GM18502 (cell line): ENCODE measurements at regions not wholly inside any gene's neighbourhood (a gene's known extent, or its start where the extent isn't known, plus 50 kb on each side); places are given as distances from the start of the nearest gene placed in this dataset.
"Not testable (repeated sequence)": the region's sequence is repeated elsewhere in the genome, so short reads cannot be mapped to it uniquely, and the experiment has no call there.

Source experiments
- ATAC-seq: cut with Tn5 transposase; IDR thresholded peaks from one replicate; pipeline ENCODE4 v1.9.1; 2021; ENCODE audit warnings: mild to moderate bottlenecking; ENCODE audit not compliant: unreplicated experiment, poor library complexity

GRCh38 chr15:26087881-26088280 is 224.8 kb upstream of the ATP10A start:
- no peak for ATAC-seq

- no peak for ATAC-seq
These were observed 224.3 kb upstream of the ATP10A start for GRCh38 chr15:26087395-26087794.

GRCh38 chr15:26084771-26085170 is 221.6 kb upstream of the ATP10A start:
- no peak for ATAC-seq

GRCh38 chr15:26083896-26084295 is 220.8 kb upstream of the ATP10A start:
- ATAC-seq: no peak

- no peak for ATAC-seq
These were observed 220.3 kb upstream of the ATP10A start for GRCh38 chr15:26083457-26083856.

GRCh38 chr15:26082221-26083109 is 219.3 kb upstream of the ATP10A start:
- ATAC-seq: peak; percentile 97

GRCh38 chr15:26081758-26082220 is 218.7 kb upstream of the ATP10A start:
- ATAC-seq: no peak

GRCh38 chr15:26075770-26076169 is 212.6 kb upstream of the ATP10A start:
- no peak for ATAC-seq

GRCh38 chr15:26073430-26074333 is 210.6 kb upstream of the ATP10A start:
- no peak for ATAC-seq

- no peak for ATAC-seq
These were observed 207.0 kb upstream of the ATP10A start for GRCh38 chr15:26070095-26070532.

GRCh38 chr15:26069231-26069641 is 206.1 kb upstream of the ATP10A start:
- ATAC-seq: no peak

GRCh38 chr15:26066896-26067295 is 203.8 kb upstream of the ATP10A start:
- ATAC-seq: no peak

GRCh38 chr15:26065723-26066122 is 202.6 kb upstream of the ATP10A start:
- ATAC-seq: no peak

- no peak for ATAC-seq
These were observed 198.1 kb upstream of the ATP10A start for GRCh38 chr15:26061248-26061647.

GRCh38 chr15:26056766-26057165 is 193.6 kb upstream of the ATP10A start:
- not testable (repeated sequence) for ATAC-seq

- no peak for ATAC-seq
These were observed 188.9 kb upstream of the ATP10A start for GRCh38 chr15:26051761-26052675.

- ATAC-seq: no peak
These were observed 187.9 kb upstream of the ATP10A start for GRCh38 chr15:26050984-26051383.

- ATAC-seq: no peak
These were observed 187.0 kb upstream of the ATP10A start for GRCh38 chr15:26049900-26050657.

- no peak for ATAC-seq
These were observed 185.5 kb upstream of the ATP10A start for GRCh38 chr15:26048669-26049068.
